GM12864 (cell line): ENCODE measurements at regions not wholly inside any gene's neighbourhood (a gene's known extent, or its start where the extent isn't known, plus 50 kb on each side); places are given as distances from the start of the nearest gene placed in this dataset.

Experiments used
- DNase-seq: peaks from one replicate; pipeline ENCODE4 v3.0.0-alpha.2; 2011; ENCODE audit warnings: low read depth
- H3K4me3 ChIP-seq: 2 replicates; pipeline ENCODE4 v1.5.1; 2011; ENCODE audit warnings: mild to moderate bottlenecking, low read depth, low read length, control low read depth
- TF ChIP-seq, protein P1 (sequence below): IDR thresholded peaks from 2 replicates; pipeline ENCODE4 v1.5.1; 2011; ENCODE audit warnings: low read depth, mild to moderate bottlenecking, moderate library complexity, low read length, control low read depth, inconsistent platforms; ENCODE audit errors: missing control alignments

DNA sequence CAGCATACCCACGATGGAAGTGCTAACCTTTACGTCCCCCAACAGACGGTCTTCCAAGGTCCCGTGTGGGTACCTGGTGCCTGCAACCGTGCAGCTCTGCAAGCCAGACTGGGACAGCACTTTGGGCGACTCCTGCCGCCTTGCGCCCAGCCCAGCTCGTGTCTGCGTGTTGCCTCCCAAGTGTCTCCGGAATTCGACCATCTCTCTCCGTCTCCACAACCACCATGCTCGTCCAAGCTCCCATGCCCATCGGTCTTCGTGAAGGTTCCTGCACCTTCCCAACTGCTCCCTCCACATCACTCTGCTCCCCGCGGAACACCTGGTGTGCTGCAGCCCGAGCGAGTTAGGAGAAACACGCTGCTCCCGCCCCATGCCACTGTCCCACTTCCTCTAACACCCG lies 173.2 kb upstream of the AFDN start:
- DNase-seq = no peak
- no peak overlapping the region for H3K4me3 ChIP-seq
- TF ChIP-seq, protein P1, sequence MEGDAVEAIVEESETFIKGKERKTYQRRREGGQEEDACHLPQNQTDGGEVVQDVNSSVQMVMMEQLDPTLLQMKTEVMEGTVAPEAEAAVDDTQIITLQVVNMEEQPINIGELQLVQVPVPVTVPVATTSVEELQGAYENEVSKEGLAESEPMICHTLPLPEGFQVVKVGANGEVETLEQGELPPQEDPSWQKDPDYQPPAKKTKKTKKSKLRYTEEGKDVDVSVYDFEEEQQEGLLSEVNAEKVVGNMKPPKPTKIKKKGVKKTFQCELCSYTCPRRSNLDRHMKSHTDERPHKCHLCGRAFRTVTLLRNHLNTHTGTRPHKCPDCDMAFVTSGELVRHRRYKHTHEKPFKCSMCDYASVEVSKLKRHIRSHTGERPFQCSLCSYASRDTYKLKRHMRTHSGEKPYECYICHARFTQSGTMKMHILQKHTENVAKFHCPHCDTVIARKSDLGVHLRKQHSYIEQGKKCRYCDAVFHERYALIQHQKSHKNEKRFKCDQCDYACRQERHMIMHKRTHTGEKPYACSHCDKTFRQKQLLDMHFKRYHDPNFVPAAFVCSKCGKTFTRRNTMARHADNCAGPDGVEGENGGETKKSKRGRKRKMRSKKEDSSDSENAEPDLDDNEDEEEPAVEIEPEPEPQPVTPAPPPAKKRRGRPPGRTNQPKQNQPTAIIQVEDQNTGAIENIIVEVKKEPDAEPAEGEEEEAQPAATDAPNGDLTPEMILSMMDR = no peak

- DNase-seq = no peak
- H3K4me3 ChIP-seq = no peak overlapping the region
- TF ChIP-seq, protein P1 = no peak
Observed at GRCh38 chr6:167654389-167654788, 172.3 kb upstream of the AFDN start.

DNA sequence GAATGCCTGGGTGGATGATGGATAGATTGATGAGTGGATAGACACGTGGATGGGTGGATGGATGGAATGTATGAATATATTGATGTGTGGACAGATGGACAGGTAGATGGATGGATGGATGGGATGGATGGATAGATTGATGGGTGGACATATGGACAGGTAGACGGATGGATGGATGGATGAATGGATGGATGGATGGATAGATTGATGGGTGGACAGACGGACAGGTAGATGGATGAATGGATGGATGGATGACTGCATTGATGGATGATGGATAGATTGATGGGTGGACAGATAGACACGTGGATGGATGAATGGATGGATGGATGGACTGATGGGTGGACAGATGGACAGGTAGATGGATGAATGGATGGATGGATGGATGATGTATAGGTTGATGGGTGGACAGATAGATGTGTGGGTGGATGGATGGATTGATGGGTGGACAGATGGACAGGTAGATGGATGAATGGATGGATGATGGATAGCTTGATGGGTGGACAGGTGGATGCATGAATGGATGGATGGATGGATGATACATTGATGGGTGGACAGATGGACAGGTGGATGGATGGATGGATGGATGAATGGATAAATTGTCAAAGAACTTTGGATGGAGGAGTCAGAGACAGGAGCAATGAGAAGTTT lies 171.4 kb upstream of the AFDN start:
- no peak for DNase-seq
- no peak overlapping the region for H3K4me3 ChIP-seq
- TF ChIP-seq, protein P1 = no peak

GRCh38 chr6:167658106-167658505 lies 168.6 kb upstream of the AFDN start:
- TF ChIP-seq, protein P1 = no peak
- DNase-seq = no peak
- no peak overlapping the region for H3K4me3 ChIP-seq

- TF ChIP-seq, protein P1 = no peak
- no peak for DNase-seq
- H3K4me3 ChIP-seq = no peak overlapping the region
Observed at GRCh38 chr6:167659046-167659445, 167.7 kb upstream of the AFDN start.

- H3K4me3 ChIP-seq = no peak overlapping the region
- TF ChIP-seq, protein P1 = no peak
- no peak for DNase-seq
Observed at GRCh38 chr6:167660424-167660823, 166.3 kb upstream of the AFDN start.

DNA sequence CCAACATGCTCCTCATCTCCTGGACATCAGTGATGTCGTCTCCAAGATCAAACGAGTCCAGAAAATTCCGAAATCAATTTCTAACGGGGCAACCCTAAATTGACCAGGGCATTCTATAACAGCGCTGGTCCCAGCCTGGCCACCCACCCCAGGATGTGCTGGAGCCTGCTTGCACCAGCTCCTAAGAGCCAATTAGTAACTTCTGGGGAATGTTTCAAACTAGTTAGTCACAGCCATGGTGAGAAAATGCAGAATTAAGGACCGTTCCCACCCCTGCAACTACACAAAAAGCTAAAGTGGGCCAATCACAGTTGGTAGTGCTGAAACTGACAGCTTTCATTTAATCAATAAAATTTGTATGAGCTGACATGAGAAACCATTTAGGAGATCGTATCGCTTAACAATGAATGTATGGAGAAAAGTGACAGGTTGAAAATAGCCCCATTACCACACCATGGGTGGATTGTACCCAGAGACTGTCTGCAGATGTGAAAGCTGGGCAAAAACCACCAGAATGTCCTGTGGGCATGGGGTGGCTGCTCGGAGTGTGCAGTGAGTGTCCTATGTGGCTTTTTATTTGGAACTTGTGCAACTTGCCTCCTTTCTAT lies 165.7 kb upstream of the AFDN start:
- DNase-seq = no peak
- TF ChIP-seq, protein P1 = no peak
- no peak overlapping the region for H3K4me3 ChIP-seq
